KMS-11 (cell line): ENCODE measurements at regions not wholly inside any gene's neighbourhood (a gene's known extent, or its start where the extent isn't known, plus 50 kb on each side); places are given as distances from the start of the nearest gene placed in this dataset.

Experiments
- H2AFZ ChIP-seq: fragments of 200-600 bp; sonication (generic); 2 replicates; pipeline ENCODE4 v1.6.1; 2016; ENCODE audit warnings: antibody characterized with exemption, mixed run types, low read depth
- H3K27ac ChIP-seq: fragments of 200-600 bp; sonication (generic); 2 replicates; pipeline ENCODE4 v1.6.1; 2016; ENCODE audit warnings: mild to moderate bottlenecking, mixed run types
- H3K27me3 ChIP-seq: fragments of 200-600 bp; sonication (generic); 2 replicates; pipeline ENCODE4 v1.6.1; 2017; ENCODE audit warnings: mild to moderate bottlenecking, low read depth, mixed run types, moderate library complexity; ENCODE audit not compliant: insufficient read depth
- H3K36me3 ChIP-seq: fragments of 200-600 bp; sonication (generic); 2 replicates; pipeline ENCODE4 v1.6.1; 2017; ENCODE audit warnings: mild to moderate bottlenecking, mixed run types; ENCODE audit not compliant: insufficient read depth
- H3K4me1 ChIP-seq: fragments of 200-600 bp; sonication (generic); 2 replicates; pipeline ENCODE4 v1.6.1; 2016; ENCODE audit warnings: mild to moderate bottlenecking, low read depth, mixed run types; ENCODE audit not compliant: poor library complexity, severe bottlenecking
- H3K4me2 ChIP-seq: fragments of 200-600 bp; sonication (generic); 2 replicates; pipeline ENCODE4 v1.7.0; 2016; ENCODE audit warnings: mild to moderate bottlenecking, mixed run types
- H3K4me3 ChIP-seq: fragments of 200-600 bp; sonication (generic); IDR thresholded peaks from 2 replicates; pipeline ENCODE4 v1.6.1; 2017; ENCODE audit warnings: low read depth, low read length, mixed read lengths; ENCODE audit not compliant: insufficient read depth
- H3K79me2 ChIP-seq: fragments of 200-600 bp; sonication (generic); 2 replicates; pipeline ENCODE4 v1.6.1; 2016; ENCODE audit warnings: low read depth, mixed run types; ENCODE audit not compliant: insufficient read depth
- H3K9ac ChIP-seq: fragments of 200-600 bp; sonication (generic); 2 replicates; pipeline ENCODE4 v1.6.1; 2016; ENCODE audit warnings: mild to moderate bottlenecking, mixed run types
- H4K20me1 ChIP-seq: fragments of 200-600 bp; sonication (generic); 2 replicates; pipeline ENCODE4 v1.6.1; 2016; ENCODE audit warnings: mild to moderate bottlenecking, mixed run types; ENCODE audit not compliant: insufficient read depth
- CTCF ChIP-seq: fragments of 200-600 bp; sonication (generic); conservative IDR thresholded peaks from 2 replicates; pipeline ENCODE4 v1.6.1; 2017; ENCODE audit warnings: low read depth, mild to moderate bottlenecking, antibody characterized with exemption, low read length, moderate library complexity, mixed read lengths

- no peaks in the 10 kb centered on the region for H3K27me3 ChIP-seq
- no peak overlapping the region for H3K27ac ChIP-seq
- no peaks in the 10 kb centered on the region for H4K20me1 ChIP-seq
- H3K79me2 ChIP-seq: no peaks in the 10 kb centered on the region
- no peak overlapping the region for H3K9ac ChIP-seq
- TF ChIP-seq CTCF: no peak
- H3K4me1 ChIP-seq: no peaks in the 10 kb centered on the region
- no peaks in the 10 kb centered on the region for H3K36me3 ChIP-seq
- no peak overlapping the region for H3K4me2 ChIP-seq
- H3K4me3 ChIP-seq: no peak overlapping the region
- H2AFZ ChIP-seq: no peak overlapping the region
These were observed 58.1 kb upstream of the TJP1 start for GRCh38 chr15:29880341-29880740.

- Histone ChIP-seq H3K27me3 (no peaks in the 10 kb centered on the region), H3K4me2 (no peak overlapping the region), H3K4me3 (no peak overlapping the region), H3K79me2 (no peaks in the 10 kb centered on the region), H3K36me3 (no peaks in the 10 kb centered on the region), H2AFZ (no peak overlapping the region), H3K4me1 (no peaks in the 10 kb centered on the region), H3K27ac (no peak overlapping the region), H3K9ac (no peak overlapping the region), H4K20me1 (no peaks in the 10 kb centered on the region)
- no peak for TF ChIP-seq CTCF
These were observed 52.7 kb upstream of the TJP1 start for GRCh38 chr15:29874977-29875376.

- Histone ChIP-seq H4K20me1 (no peaks in the 10 kb centered on the region), H3K4me2 (no peak overlapping the region), H3K9ac (no peak overlapping the region), H3K4me1 (no peaks in the 10 kb centered on the region), H3K27ac (no peak overlapping the region), H3K79me2 (no peaks in the 10 kb centered on the region), H3K36me3 (no peaks in the 10 kb centered on the region), H3K4me3 (no peak overlapping the region), H2AFZ (no peak overlapping the region), H3K27me3 (no peaks in the 10 kb centered on the region)
- no peak for TF ChIP-seq CTCF
These were observed 51.7 kb upstream of the TJP1 start for GRCh38 chr15:29873947-29874411.

GRCh38 chr15:29873264-29873663 lies 51.0 kb upstream of the TJP1 start:
- H3K36me3 ChIP-seq: no peaks in the 10 kb centered on the region
- H2AFZ ChIP-seq: no peak overlapping the region
- H3K4me3 ChIP-seq: no peak overlapping the region
- no peak overlapping the region for H3K9ac ChIP-seq
- no peak overlapping the region for H3K4me2 ChIP-seq
- H3K4me1 ChIP-seq: no peaks in the 10 kb centered on the region
- no peaks in the 10 kb centered on the region for H3K79me2 ChIP-seq
- no peaks in the 10 kb centered on the region for H3K27me3 ChIP-seq
- TF ChIP-seq CTCF: no peak
- H3K27ac ChIP-seq: no peak overlapping the region
- H4K20me1 ChIP-seq: no peaks in the 10 kb centered on the region
